ENCODE measurements at regions not wholly inside any gene's neighbourhood (a gene's known extent, or its start where the extent isn't known, plus 50 kb on each side); places are given as distances from the start of the nearest gene placed in this dataset.

DNA sequence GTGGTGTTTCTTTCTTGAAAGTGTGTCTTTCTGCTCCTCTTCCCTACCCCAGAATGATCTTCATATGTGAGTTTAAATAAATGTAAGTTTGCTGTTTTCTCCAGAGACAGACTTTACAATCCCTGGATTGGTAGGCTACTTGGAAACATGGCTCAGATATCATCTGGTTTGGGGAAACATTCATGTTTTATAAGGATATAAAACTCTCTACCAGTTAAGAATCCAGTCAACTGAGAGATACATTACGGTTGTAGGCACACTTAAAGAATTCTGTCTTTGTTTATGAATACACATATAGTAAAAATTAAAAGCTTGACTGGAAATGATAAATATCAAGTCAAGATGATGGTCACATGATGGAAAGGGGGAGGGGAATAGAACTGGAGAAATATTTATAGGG lies 739.3 kb downstream of the SLC4A3 start:
- CTCF ChIA-PET, result no interaction called here
- DNase-seq (ENCODE audit: low read depth), result no peak

DNA sequence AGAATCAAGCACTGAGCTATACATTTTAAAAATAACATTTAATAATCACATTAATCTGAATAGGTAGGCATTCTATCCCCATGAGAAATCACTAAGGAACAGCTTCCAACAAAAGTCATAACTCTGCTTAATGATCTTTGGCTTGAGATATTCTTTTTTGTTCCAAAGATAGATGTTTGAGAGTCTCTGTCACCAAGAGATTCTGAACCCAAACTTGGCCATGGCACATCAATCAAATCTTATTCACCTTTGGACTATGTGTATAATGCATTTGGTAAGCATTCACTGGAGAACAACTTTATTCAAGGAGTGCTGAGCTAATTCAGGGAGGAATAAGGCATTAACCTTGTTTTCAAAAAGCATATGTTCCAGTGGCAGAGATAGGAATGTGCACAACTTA lies 743.3 kb downstream of the SLC4A3 start:
- CTCF ChIA-PET, result no interaction called here
- DNase-seq (ENCODE audit: low read depth), result no peak
- no peaks in the 10 kb centered on the region for H3K27me3 ChIP-seq (ENCODE audit: control insufficient read depth, insufficient read depth, low read length)
- TF ChIP-seq, protein P1, sequence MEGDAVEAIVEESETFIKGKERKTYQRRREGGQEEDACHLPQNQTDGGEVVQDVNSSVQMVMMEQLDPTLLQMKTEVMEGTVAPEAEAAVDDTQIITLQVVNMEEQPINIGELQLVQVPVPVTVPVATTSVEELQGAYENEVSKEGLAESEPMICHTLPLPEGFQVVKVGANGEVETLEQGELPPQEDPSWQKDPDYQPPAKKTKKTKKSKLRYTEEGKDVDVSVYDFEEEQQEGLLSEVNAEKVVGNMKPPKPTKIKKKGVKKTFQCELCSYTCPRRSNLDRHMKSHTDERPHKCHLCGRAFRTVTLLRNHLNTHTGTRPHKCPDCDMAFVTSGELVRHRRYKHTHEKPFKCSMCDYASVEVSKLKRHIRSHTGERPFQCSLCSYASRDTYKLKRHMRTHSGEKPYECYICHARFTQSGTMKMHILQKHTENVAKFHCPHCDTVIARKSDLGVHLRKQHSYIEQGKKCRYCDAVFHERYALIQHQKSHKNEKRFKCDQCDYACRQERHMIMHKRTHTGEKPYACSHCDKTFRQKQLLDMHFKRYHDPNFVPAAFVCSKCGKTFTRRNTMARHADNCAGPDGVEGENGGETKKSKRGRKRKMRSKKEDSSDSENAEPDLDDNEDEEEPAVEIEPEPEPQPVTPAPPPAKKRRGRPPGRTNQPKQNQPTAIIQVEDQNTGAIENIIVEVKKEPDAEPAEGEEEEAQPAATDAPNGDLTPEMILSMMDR (IDR thresholded peaks at IDR 0.05; ENCODE audit: insufficient read depth, low read depth, low read length), result no peak
- H3K4me3 ChIP-seq (ENCODE audit: low read depth, low read length), result no peak overlapping the region
- POLR2A ChIA-PET, result no interaction called here
- no peaks in the 10 kb centered on the region for H3K36me3 ChIP-seq (ENCODE audit: control insufficient read depth, insufficient read depth, low read length)

More for the DNA sequence above, 739.3 kb downstream of the SLC4A3 start:
- TF ChIP-seq, protein P1 (IDR thresholded peaks at IDR 0.05; ENCODE audit: insufficient read depth, low read depth, low read length), result no peak
- Histone ChIP-seq H3K36me3 (ENCODE audit: control insufficient read depth, insufficient read depth, low read length) (no peaks in the 10 kb centered on the region), H3K27me3 (ENCODE audit: control insufficient read depth, insufficient read depth, low read length) (no peaks in the 10 kb centered on the region), H3K4me3 (ENCODE audit: low read depth, low read length) (no peak overlapping the region)
- POLR2A ChIA-PET, result interaction anchor here (0.6 kb wide), 1 partner anchor 147 kb away, joined by 3 read pairs; no protein-coding TSS in a partner anchor

DNA sequence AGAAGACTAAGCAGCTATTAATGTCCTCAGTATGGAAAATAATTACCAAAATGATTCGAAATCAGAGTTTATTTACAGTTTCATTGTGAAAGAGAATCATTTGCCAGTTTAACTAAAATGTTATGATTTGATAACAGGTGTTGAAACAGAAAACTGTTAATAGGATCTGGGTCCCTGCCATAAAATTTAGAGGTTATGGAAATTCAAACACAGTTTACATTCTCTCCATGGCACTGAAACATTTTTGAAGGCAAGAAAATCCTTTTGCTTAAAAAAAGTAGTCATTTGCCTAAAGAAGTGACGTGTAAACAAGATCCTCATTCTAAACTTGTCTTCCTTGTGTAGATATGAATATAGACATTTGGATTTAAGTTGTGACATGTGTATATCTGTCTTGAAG lies 743.8 kb downstream of the SLC4A3 start:
- no peak for DNase-seq (ENCODE audit: low read depth)
- CTCF ChIA-PET, result no interaction called here
- Histone ChIP-seq H3K27me3 (ENCODE audit: control insufficient read depth, insufficient read depth, low read length) (no peaks in the 10 kb centered on the region), H3K4me3 (ENCODE audit: low read depth, low read length) (no peak overlapping the region), H3K36me3 (ENCODE audit: control insufficient read depth, insufficient read depth, low read length) (no peaks in the 10 kb centered on the region)
- TF ChIP-seq, protein P1 (IDR thresholded peaks at IDR 0.05; ENCODE audit: insufficient read depth, low read depth, low read length), result no peak
- POLR2A ChIA-PET, result no interaction called here

DNA sequence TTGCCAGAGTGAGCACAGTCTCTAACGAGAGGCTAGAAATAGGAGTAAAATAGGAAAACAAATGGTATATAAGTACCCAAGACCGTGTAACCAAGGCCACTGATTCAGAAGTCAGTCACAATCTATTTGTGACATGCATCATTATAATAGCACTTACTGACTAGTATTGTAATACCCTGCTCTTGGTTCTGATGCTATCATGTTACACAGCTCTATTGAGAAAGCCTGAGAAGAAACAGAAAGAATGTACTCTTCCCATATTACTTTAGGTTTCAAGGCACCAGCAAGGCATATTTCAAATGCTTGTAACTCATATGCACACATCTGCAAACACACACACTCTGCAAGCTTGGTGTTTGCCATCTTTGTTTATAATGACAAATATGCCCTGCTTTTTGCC lies 746.4 kb downstream of the SLC4A3 start:
- no peak overlapping the region for H3K4me3 ChIP-seq (ENCODE audit: low read depth, low read length)
- H3K27me3 ChIP-seq (ENCODE audit: control insufficient read depth, insufficient read depth, low read length), result no peaks in the 10 kb centered on the region
- no peak for DNase-seq (ENCODE audit: low read depth)
- TF ChIP-seq, protein P1 (IDR thresholded peaks at IDR 0.05; ENCODE audit: insufficient read depth, low read depth, low read length), result no peak
- no peaks in the 10 kb centered on the region for H3K36me3 ChIP-seq (ENCODE audit: control insufficient read depth, insufficient read depth, low read length)
- CTCF ChIA-PET, result interaction anchor here (0.7 kb wide), 1 partner anchor 276 kb away, joined by 3 read pairs; no protein-coding TSS in a partner anchor
- POLR2A ChIA-PET, result no interaction called here

DNA sequence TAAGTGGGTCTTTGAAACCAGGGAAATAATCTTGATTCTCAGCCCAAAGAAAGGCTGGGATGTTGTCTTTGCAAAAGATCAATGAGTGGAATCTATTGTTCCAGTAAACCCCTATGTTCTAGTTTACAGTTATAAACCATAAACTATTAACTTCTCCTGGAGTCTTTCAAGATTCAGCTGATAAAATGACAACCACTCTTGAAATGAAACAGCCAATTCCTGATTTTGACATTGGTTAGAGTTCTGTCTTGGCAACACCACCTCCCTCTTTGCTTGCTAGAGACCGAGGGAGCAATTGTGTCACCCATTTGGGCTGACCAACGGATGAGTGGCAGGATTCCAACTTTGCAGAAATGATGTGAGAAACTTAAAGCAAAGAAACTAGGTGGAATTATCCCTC lies 746.9 kb downstream of the SLC4A3 start:
- Histone ChIP-seq H3K27me3 (ENCODE audit: control insufficient read depth, insufficient read depth, low read length) (no peaks in the 10 kb centered on the region), H3K4me3 (ENCODE audit: low read depth, low read length) (no peak overlapping the region), H3K36me3 (ENCODE audit: control insufficient read depth, insufficient read depth, low read length) (no peaks in the 10 kb centered on the region)
- no peak for DNase-seq (ENCODE audit: low read depth)
- ChIA-PET CTCF (interaction anchor here (0.7 kb wide), 1 partner anchor 276 kb away, joined by 3 read pairs; no protein-coding TSS in a partner anchor), POLR2A (no interaction called here)
- TF ChIP-seq, protein P1 (IDR thresholded peaks at IDR 0.05; ENCODE audit: insufficient read depth, low read depth, low read length), result no peak
